Body of pancreas (tissue), 4 donors: ENCODE measurements at regions not wholly inside any gene's neighbourhood (a gene's known extent, or its start where the extent isn't known, plus 50 kb on each side); places are given as distances from the start of the nearest gene placed in this dataset.

Source experiments
- ATAC-seq: fragments of 150-250 bp; one replicate; pipeline ENCODE4 v1.9.1; 2016
- DNase-seq, 4 donors: peaks; one replicate each; pipeline ENCODE4 v3.0.0-alpha.2; 2019
- H3K27ac ChIP-seq, 4 donors: fragments of 200-600 bp; sonication (generic); 1 replicate in 3 of 4; 2 replicates in 1 of 4; pipeline versions ENCODE4 v1.5.1 to v1.6.1; 2016 to 2019; ENCODE audit warnings: mild to moderate bottlenecking in 1 of 4, mixed read lengths in 1 of 4, moderate library complexity in 1 of 4
- H3K27me3 ChIP-seq, 2 donors: fragments of 200-600 bp; sonication (generic); one replicate each; pipeline ENCODE4 v1.6.0; 2016; ENCODE audit warnings: mild to moderate bottlenecking in 1 of 2
- H3K36me3 ChIP-seq, 2 donors: fragments of 200-600 bp; sonication (generic); replicated peaks in 1 of 2; 2 replicates each; pipeline ENCODE4 v1.5.1; 2016; ENCODE audit warnings: low read depth in 2 of 2; ENCODE audit not compliant: insufficient read depth in 1 of 2
- H3K4me1 ChIP-seq: fragments of 200-600 bp; sonication (generic); one replicate; pipeline ENCODE4 v1.6.0; 2016
- H3K4me3 ChIP-seq, 2 donors: fragments of 200-600 bp; sonication (generic); 1 replicate in 1 of 2; 2 replicates in 1 of 2; pipeline ENCODE4 v1.5.1; 2016 to 2019
- H3K9me3 ChIP-seq, 3 donors: fragments of 200-600 bp; sonication (generic); 1 replicate in 2 of 3; 2 replicates in 1 of 3; pipeline ENCODE4 v1.5.1; 2016
- CTCF ChIP-seq, 7 experiments: fragments of 450-650 bp in 4 of 7; fragments of 200-600 bp in 3 of 7; sonication (generic) in 3 of 7; IDR thresholded peaks; one replicate each; pipeline ENCODE4 v1.5.1; 2016 to 2019; ENCODE audit warnings: antibody characterized with exemption in 7 of 7
- POLR2A ChIP-seq, 3 donors: fragments of 450-650 bp; IDR thresholded peaks; one replicate each; pipeline ENCODE4 v1.6.1; 2016; ENCODE audit warnings: antibody characterized with exemption in 3 of 3, mild to moderate bottlenecking in 2 of 3
- WGBS, 2 donors: methylation state at CpG; one replicate each; pipeline ENCODE4 v1.1.5; 2017; 5-methylcytosine and 5-hydroxymethylcytosine counted together
- intact Hi-C: fragments of 100-400 bp; cut with DNase I; formaldehyde crosslinking; loops from one replicate; pipeline ENCODE4 v1.15.1; 2023

GRCh38 chr7:34407586-34407985 is 250.4 kb upstream of the NPSR1 start:
- intact Hi-C loops: no loop called here
- Histone ChIP-seq H3K36me3 (no peaks in the 10 kb centered on the region), H3K4me1 (no peaks in the 10 kb centered on the region), H3K9me3 (no peaks in the 10 kb centered on the region), H3K27ac (no peak overlapping the region), H3K27me3 (no peaks in the 10 kb centered on the region), H3K4me3 (no peak overlapping the region)
- TF ChIP-seq POLR2A (IDR thresholded peaks at IDR 0.05) (no peak), CTCF (IDR thresholded peaks at IDR 0.05) (no peak)
- DNase-seq (no peak), ATAC-seq (no peak)
- WGBS, 2 donors: 52 to 53% methylated on average over 2 of the region's 2 CpGs

GRCh38 chr7:34417781-34418180 is 240.2 kb upstream of the NPSR1 start:
- intact Hi-C loops: no loop called here
- Histone ChIP-seq H3K4me1 (no peaks in the 10 kb centered on the region), H3K36me3 (no peaks in the 10 kb centered on the region), H3K4me3 (no peak overlapping the region), H3K27me3 (no peaks in the 10 kb centered on the region), H3K27ac (no peak overlapping the region), H3K9me3 (no peaks in the 10 kb centered on the region)
- no peak for TF ChIP-seq POLR2A (IDR thresholded peaks at IDR 0.05)
- TF ChIP-seq CTCF (IDR thresholded peaks at IDR 0.05): no peak
- ATAC-seq (no peak), DNase-seq (no peak)
- 64 to 73% methylated on average over 3 of the region's 3 CpGs for WGBS, 2 donors

GRCh38 chr7:34421526-34421925 is 236.5 kb upstream of the NPSR1 start:
- no peak for DNase-seq
- no peaks in the 10 kb centered on the region for H3K4me1 ChIP-seq
- ATAC-seq: no peak
- H3K9me3 ChIP-seq: no peaks in the 10 kb centered on the region
- WGBS, 2 donors: 32 to 50% methylated on average over 1 of the region's 1 CpG
- no peak overlapping the region for H3K4me3 ChIP-seq
- H3K27me3 ChIP-seq: no peaks in the 10 kb centered on the region
- TF ChIP-seq POLR2A (IDR thresholded peaks at IDR 0.05): no peak
- no peak for TF ChIP-seq CTCF (IDR thresholded peaks at IDR 0.05)
- intact Hi-C loops: no loop called here
- no peaks in the 10 kb centered on the region for H3K36me3 ChIP-seq
- H3K27ac ChIP-seq: no peak overlapping the region

- no peak overlapping the region for H3K27ac ChIP-seq
- DNase-seq (no peak), ATAC-seq (no peak)
- no peak overlapping the region for H3K4me3 ChIP-seq
- 58 to 71% methylated on average over 2 of the region's 2 CpGs for WGBS, 2 donors
- no peaks in the 10 kb centered on the region for H3K4me1 ChIP-seq
- TF ChIP-seq POLR2A (IDR thresholded peaks at IDR 0.05) (no peak), CTCF (IDR thresholded peaks at IDR 0.05) (no peak)
- H3K9me3 ChIP-seq: no peaks in the 10 kb centered on the region
- intact Hi-C loops: no loop called here
- H3K27me3 ChIP-seq: no peaks in the 10 kb centered on the region
- H3K36me3 ChIP-seq: no peaks in the 10 kb centered on the region
Measured at GRCh38 chr7:34425194-34425593, 232.8 kb upstream of the NPSR1 start.

- intact Hi-C loops: no loop called here
- WGBS, 2 donors: 37 to 38% methylated on average over 2 of the region's 2 CpGs
- DNase-seq (no peak), ATAC-seq (no peak)
- H3K4me1 ChIP-seq: no peaks in the 10 kb centered on the region
- TF ChIP-seq POLR2A (IDR thresholded peaks at IDR 0.05) (no peak), CTCF (IDR thresholded peaks at IDR 0.05) (no peak)
- no peak overlapping the region for H3K4me3 ChIP-seq
- no peak overlapping the region for H3K27ac ChIP-seq
- no peaks in the 10 kb centered on the region for H3K9me3 ChIP-seq
- H3K36me3 ChIP-seq: no peaks in the 10 kb centered on the region
- H3K27me3 ChIP-seq: no peaks in the 10 kb centered on the region
Measured at GRCh38 chr7:34425631-34426384, 232.2 kb upstream of the NPSR1 start.
